RWPE2 (cell line): ENCODE measurements at regions not wholly inside any gene's neighbourhood (a gene's known extent, or its start where the extent isn't known, plus 50 kb on each side); places are given as distances from the start of the nearest gene placed in this dataset.
"Not testable (repeated sequence)": the region's sequence is repeated elsewhere in the genome, so short reads cannot be mapped to it uniquely, and the experiment has no call there.

ENCODE experiments used
- ATAC-seq: fragments of 200-7000 bp; cut with Tn5 transposase; 3 replicates; pipeline ENCODE4 v1.9.1; 2021; ENCODE audit warnings: low read depth
- DNase-seq: peaks from one replicate; pipeline ENCODE4 v3.0.0-alpha.2; 2020; ENCODE audit warnings: low spot score
- H3K27ac ChIP-seq: fragments of 450-650 bp; 2 replicates; pipeline ENCODE4 v1.5.1; 2017; ENCODE audit warnings: mild to moderate bottlenecking; ENCODE audit not compliant: poor library complexity, severe bottlenecking
- H3K27me3 ChIP-seq: fragments of 250-450 bp; sonication (Bioruptor Pico); 2 replicates; pipeline ENCODE4 v1.5.1; 2021; ENCODE audit warnings: mild to moderate bottlenecking, moderate library complexity; ENCODE audit not compliant: insufficient read depth, poor library complexity, severe bottlenecking
- H3K36me3 ChIP-seq: fragments of 250-450 bp; sonication (Bioruptor Pico); 2 replicates; pipeline ENCODE4 v1.5.1; 2020; ENCODE audit warnings: low read depth, mild to moderate bottlenecking, moderate library complexity
- H3K4me1 ChIP-seq: fragments of 250-450 bp; sonication (Bioruptor Pico); 2 replicates; pipeline ENCODE4 v1.5.1; 2021; ENCODE audit warnings: mild to moderate bottlenecking, moderate library complexity; ENCODE audit not compliant: insufficient read depth, poor library complexity, severe bottlenecking
- H3K4me3 ChIP-seq: fragments of 250-450 bp; sonication (Bioruptor Pico); 2 replicates; pipeline ENCODE4 v1.5.1; 2021; ENCODE audit warnings: mild to moderate bottlenecking, moderate library complexity; ENCODE audit not compliant: severe bottlenecking
- H3K9me3 ChIP-seq: fragments of 250-450 bp; sonication (Bioruptor Pico); 2 replicates; pipeline ENCODE4 v1.5.1; 2021; ENCODE audit warnings: mild to moderate bottlenecking, moderate library complexity; ENCODE audit not compliant: severe bottlenecking
- TF ChIP-seq, protein P1 (sequence below): fragments of 450-650 bp; IDR thresholded peaks from one replicate; pipeline ENCODE4 v1.5.1; 2017; ENCODE audit warnings: mild to moderate bottlenecking, moderate library complexity; ENCODE audit not compliant: poor library complexity, severe bottlenecking

DNA sequence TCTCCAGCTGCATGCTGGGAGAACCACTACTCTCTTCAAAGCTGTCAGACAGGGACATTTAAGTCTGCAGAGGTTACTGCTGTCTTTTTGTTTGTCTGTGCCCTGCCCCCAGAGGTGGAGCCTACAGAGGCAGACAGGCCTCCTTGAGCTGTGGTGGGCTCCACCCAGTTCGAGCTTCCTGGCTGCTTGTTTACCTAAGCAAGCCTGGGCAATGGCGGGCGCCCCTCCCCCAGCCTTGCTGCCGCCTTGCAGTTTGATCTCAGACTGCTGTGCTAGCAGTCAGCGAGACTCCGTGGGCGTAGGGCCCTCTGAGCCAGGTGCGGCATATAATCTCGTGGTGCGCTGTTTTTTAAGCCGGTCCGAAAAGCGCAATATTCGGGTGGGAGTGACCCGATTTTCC is 215.0 kb downstream of the STIM2 start:
- not testable (repeated sequence) for ATAC-seq, H3K4me1 ChIP-seq, H3K27ac ChIP-seq, H3K9me3 ChIP-seq, H3K27me3 ChIP-seq, H3K36me3 ChIP-seq, H3K4me3 ChIP-seq, DNase-seq

DNA sequence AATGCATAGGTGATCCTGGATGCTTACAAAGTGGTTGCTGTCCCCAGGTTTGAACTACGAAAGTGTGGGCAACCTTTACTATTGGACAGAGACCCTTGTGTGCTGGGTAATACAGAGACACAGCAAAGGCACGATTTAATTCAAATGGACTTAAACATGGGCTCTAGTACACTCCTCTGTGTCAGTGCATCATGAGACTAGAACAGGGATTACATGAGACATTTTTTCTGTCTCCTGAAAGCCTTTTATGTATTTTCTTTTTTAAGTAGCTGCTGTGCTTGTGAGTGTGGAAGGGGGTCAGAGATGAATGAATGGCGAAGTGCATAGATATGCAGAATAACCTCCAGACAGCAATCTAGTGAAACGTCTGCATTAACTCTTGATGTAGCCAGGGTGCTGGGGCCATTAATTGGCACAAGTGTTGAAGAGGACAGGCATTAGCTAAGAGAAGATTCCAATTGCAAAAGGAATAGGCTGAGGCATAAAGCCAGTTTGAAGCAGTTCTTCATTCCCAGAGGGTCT is 218.4 kb downstream of the STIM2 start:
- no peak for DNase-seq

DNA sequence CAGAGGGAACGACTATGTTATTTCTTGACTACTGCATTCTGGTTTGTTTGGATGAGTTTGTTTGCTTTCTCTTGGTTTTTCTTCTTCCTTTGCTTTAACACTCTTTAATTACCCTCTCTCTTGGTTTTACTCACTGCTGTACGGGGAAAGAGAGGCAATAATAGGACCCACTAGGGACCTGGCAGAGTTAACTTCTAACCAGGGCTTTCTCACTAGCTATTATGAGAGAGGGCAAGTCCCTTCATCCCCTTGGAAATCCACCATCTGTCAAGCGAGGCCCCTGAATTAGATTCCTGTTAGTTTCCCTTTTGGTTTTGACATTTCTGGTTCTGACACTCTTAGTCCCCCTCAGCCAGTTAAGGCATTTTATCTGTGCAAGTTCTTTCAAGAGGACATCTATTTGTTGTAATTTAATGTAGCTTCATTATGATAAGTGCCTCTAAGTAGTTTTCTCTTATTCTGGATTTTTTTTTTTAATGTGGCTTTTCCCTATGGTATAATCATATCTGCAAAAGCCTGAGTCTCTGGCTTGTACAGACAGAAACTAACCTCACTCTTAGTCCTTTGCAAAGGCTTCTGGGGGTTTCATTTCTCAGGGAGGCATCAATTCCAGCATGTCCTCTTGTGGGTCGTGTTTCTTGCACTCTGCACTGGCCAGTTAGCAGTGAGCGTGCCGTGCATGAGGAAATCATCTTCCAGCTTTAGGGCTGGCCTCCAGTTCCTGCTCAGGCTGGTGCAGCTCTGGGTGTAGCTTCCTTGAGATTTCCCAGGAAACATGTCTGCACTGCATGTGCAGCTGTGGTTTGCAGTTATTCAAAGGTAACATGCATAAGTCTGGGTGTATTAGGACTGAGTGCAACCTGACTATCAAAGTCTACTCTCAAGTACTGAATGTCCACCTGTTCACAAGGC is 221.3 kb downstream of the STIM2 start:
- ATAC-seq = no peak
- H3K27ac ChIP-seq = no peak overlapping the region
- H3K9me3 ChIP-seq = no peaks in the 10 kb centered on the region
- H3K27me3 ChIP-seq = peaks cover 14% of the 10 kb centered on the region
- no peak overlapping the region for H3K4me3 ChIP-seq
- H3K36me3 ChIP-seq = no peaks in the 10 kb centered on the region
- H3K4me1 ChIP-seq = no peaks in the 10 kb centered on the region
- DNase-seq = no peak
- TF ChIP-seq, protein P1, sequence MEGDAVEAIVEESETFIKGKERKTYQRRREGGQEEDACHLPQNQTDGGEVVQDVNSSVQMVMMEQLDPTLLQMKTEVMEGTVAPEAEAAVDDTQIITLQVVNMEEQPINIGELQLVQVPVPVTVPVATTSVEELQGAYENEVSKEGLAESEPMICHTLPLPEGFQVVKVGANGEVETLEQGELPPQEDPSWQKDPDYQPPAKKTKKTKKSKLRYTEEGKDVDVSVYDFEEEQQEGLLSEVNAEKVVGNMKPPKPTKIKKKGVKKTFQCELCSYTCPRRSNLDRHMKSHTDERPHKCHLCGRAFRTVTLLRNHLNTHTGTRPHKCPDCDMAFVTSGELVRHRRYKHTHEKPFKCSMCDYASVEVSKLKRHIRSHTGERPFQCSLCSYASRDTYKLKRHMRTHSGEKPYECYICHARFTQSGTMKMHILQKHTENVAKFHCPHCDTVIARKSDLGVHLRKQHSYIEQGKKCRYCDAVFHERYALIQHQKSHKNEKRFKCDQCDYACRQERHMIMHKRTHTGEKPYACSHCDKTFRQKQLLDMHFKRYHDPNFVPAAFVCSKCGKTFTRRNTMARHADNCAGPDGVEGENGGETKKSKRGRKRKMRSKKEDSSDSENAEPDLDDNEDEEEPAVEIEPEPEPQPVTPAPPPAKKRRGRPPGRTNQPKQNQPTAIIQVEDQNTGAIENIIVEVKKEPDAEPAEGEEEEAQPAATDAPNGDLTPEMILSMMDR = no peak

More for the DNA sequence above, 218.4 kb downstream of the STIM2 start:
- Histone ChIP-seq H3K27me3 (no peaks in the 10 kb centered on the region), H3K27ac (no peak overlapping the region), H3K4me1 (no peaks in the 10 kb centered on the region), H3K4me3 (no peak overlapping the region), H3K9me3 (no peaks in the 10 kb centered on the region), H3K36me3 (no peaks in the 10 kb centered on the region)
- TF ChIP-seq, protein P1 = no peak
- no peak for ATAC-seq

DNA sequence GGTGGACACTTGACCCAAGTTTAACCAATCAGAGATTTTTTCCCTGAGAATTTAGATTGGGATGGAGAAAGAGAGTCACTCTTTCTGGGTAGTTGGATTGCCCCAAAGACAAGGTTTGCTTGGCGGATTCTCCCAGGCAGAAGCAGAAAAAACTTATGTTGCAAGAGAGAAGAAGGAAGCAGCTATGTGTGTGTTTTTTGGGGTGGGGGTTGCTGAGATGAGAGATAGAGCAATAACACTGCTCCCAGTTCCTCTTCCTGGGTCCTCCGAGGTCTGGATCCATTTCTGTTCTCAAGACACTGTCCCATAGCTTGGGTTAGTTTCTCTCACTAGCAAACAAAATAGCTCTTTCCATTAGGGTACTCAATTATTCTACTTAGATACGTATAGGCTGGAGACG is 222.1 kb downstream of the STIM2 start:
- H3K27ac ChIP-seq = no peak overlapping the region
- no peaks in the 10 kb centered on the region for H3K9me3 ChIP-seq
- TF ChIP-seq, protein P1 = no peak
- H3K27me3 ChIP-seq = peaks cover 14% of the 10 kb centered on the region
- H3K4me3 ChIP-seq = no peak overlapping the region
- ATAC-seq (no peak), DNase-seq (no peak)
- H3K36me3 ChIP-seq = no peaks in the 10 kb centered on the region
- H3K4me1 ChIP-seq = no peaks in the 10 kb centered on the region

DNA sequence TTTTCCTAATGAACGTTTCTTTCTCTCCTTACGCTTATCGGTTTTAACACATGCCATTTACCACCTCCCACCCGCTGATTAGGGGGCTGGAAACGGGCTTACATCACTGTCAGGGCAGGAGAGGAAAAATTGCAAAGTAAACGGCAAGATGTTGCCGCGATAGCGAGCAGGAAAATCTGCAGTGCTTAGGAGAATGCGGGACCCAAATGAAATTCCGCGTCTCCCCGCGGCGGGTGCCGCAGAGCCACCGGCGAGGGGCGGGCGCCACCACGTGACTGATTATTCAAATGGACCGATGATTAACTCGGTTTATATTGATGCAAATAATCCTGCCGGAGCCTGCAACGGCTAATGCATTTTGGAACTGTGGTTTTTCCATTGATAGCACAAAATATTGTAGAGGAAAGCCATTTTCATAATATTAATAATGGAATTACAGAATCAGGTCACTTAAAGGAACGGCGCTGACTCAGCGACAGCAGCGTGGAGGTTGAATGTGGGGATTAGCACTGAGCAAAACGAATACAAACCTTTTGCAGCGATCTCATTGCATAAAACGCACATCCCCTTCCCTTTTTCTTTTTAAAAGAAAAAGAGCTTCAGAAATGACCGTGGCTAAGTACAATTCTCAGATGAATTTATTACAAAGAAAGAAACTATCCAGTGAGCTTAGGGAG is 224.2 kb downstream of the STIM2 start:
- Histone ChIP-seq H3K27me3 (peaks cover 14% of the 10 kb centered on the region), H3K4me1 (no peaks in the 10 kb centered on the region), H3K9me3 (no peaks in the 10 kb centered on the region), H3K27ac (no peak overlapping the region), H3K36me3 (no peaks in the 10 kb centered on the region), H3K4me3 (no peak overlapping the region)
- DNase-seq = no peak
- TF ChIP-seq, protein P1 = peak; percentile 34
- peak; percentile 49; the same call in 2 of the 3 replicates for ATAC-seq
